ENCODE measurements at regions not wholly inside any gene's neighbourhood (a gene's known extent, or its start where the extent isn't known, plus 50 kb on each side); places are given as distances from the start of the nearest gene placed in this dataset.
"Not testable (repeated sequence)": the region's sequence is repeated elsewhere in the genome, so short reads cannot be mapped to it uniquely, and the experiment has no call there.

DNA sequence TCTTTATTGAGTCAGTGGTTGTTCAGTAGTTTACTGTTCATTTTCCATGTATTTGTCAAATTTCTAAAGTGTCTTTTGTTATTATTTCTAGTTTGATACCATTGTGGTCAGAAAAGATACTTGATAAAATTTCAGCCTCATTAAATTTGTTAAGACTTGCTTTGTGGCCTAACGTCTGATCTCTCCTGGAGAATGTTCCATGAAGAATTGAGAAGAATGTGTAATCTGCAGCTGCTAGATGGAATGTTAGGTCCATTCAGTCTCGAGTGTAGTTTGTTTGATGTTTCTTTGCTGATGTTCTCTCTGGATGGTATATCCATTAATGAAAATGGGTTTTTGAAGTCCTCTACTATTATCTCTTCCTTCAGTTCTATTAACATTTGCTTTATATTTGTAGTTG lies 394.7 kb upstream of the ANO5 start:
- no peak for DNase-seq (ENCODE audit: low spot score)
- H3K9me3 ChIP-seq: no peaks in the 10 kb centered on the region
- intact Hi-C loops (cut with DNase I): no loop called here
- 50% methylated on average over 2 of the region's 2 CpGs for WGBS
- no peaks in the 10 kb centered on the region for H3K36me3 ChIP-seq
- no peak for TF ChIP-seq POLR2A (IDR thresholded peaks at IDR 0.05)
- no peak for TF ChIP-seq POLR2AphosphoS5 (IDR thresholded peaks at IDR 0.05)
- TF ChIP-seq, protein P1, sequence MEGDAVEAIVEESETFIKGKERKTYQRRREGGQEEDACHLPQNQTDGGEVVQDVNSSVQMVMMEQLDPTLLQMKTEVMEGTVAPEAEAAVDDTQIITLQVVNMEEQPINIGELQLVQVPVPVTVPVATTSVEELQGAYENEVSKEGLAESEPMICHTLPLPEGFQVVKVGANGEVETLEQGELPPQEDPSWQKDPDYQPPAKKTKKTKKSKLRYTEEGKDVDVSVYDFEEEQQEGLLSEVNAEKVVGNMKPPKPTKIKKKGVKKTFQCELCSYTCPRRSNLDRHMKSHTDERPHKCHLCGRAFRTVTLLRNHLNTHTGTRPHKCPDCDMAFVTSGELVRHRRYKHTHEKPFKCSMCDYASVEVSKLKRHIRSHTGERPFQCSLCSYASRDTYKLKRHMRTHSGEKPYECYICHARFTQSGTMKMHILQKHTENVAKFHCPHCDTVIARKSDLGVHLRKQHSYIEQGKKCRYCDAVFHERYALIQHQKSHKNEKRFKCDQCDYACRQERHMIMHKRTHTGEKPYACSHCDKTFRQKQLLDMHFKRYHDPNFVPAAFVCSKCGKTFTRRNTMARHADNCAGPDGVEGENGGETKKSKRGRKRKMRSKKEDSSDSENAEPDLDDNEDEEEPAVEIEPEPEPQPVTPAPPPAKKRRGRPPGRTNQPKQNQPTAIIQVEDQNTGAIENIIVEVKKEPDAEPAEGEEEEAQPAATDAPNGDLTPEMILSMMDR (IDR thresholded peaks at IDR 0.05): no peak
- H3K27ac ChIP-seq: no peak overlapping the region
- H3K4me1 ChIP-seq (replicated peaks): no peaks in the 10 kb centered on the region
- H3K4me3 ChIP-seq: no peak overlapping the region
- H3K27me3 ChIP-seq (replicated peaks; ENCODE audit: insufficient read depth): no peaks in the 10 kb centered on the region

DNA sequence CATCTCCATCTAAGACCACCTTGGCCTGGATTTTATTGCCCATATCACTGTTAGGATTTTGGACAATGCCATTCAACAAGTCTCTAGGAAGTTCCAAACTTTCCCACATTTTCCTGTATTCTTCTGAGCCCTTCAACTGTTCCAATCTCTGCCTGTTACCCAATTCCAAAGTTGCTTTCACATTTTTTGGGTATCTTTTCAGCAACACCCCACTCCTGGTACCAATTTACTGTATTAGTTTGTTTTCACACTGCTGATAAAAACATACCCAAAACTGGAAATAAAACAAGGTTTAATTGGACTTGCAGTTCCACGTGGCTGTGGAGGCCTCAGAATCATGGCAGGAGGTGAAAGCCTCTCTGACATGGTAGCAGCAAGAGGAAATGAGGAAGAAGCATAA lies 388.4 kb upstream of the ANO5 start:
- H3K27me3 ChIP-seq (replicated peaks; ENCODE audit: insufficient read depth); DNase-seq (ENCODE audit: low spot score); H3K36me3 ChIP-seq; H3K4me1 ChIP-seq (replicated peaks); H3K9me3 ChIP-seq; H3K4me3 ChIP-seq; intact Hi-C loops (cut with DNase I); H3K27ac ChIP-seq: not testable (repeated sequence)
- 67% methylated on average over 1 of the region's 1 CpG for WGBS

DNA sequence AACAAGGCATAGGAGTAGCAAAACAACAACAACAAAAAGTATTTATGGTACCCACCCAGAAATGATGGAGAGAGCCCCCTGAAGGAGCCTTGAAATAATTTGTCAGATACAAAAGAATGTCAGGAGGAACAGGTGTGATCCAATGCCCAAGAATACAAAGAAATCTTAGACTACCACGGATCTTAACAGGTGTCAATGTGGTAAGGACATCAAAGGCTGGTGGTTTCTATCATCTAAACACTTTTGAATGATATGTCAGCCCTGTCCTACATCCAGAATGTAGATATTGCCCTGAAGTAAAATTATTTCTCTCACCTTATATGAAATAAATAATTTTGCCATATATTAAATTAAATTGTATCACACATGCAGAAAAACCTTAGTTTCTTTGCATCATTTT lies 386.4 kb upstream of the ANO5 start:
- no peaks in the 10 kb centered on the region for H3K36me3 ChIP-seq
- 80% methylated on average over 1 of the region's 1 CpG for WGBS
- H3K9me3 ChIP-seq: no peaks in the 10 kb centered on the region
- H3K4me3 ChIP-seq: no peak overlapping the region
- TF ChIP-seq POLR2A (IDR thresholded peaks at IDR 0.05) (no peak), POLR2AphosphoS5 (IDR thresholded peaks at IDR 0.05) (no peak)
- TF ChIP-seq, protein P1 (IDR thresholded peaks at IDR 0.05): no peak
- intact Hi-C loops (cut with DNase I): no loop called here
- no peaks in the 10 kb centered on the region for H3K27me3 ChIP-seq (replicated peaks; ENCODE audit: insufficient read depth)
- no peak overlapping the region for H3K27ac ChIP-seq
- DNase-seq (ENCODE audit: low spot score): no peak
- no peaks in the 10 kb centered on the region for H3K4me1 ChIP-seq (replicated peaks)

DNA sequence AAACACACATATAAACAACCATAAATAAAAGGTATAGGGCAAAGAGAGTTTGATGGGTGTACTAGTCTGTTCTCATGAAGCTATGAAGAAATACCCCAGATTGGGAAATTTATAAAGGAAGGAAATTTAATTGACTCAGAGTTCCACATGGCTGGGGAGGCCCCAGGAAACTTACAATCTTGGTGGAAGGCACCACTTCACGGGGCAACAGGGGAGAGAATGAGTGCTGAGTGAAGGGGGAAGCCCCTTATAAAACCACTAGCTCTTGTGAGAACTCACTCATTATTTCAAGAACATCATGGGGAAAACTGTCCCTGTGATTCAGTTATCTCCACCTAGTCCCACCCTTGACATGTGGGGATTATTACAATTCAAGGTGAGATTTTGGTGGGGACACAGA lies 385.9 kb upstream of the ANO5 start:
- Histone ChIP-seq H3K27ac (no peak overlapping the region), H3K9me3 (no peaks in the 10 kb centered on the region), H3K36me3 (no peaks in the 10 kb centered on the region), H3K27me3 (replicated peaks; ENCODE audit: insufficient read depth) (no peaks in the 10 kb centered on the region), H3K4me3 (no peak overlapping the region), H3K4me1 (replicated peaks) (no peaks in the 10 kb centered on the region)
- intact Hi-C loops (cut with DNase I): no loop called here
- TF ChIP-seq POLR2A (IDR thresholded peaks at IDR 0.05) (no peak), POLR2AphosphoS5 (IDR thresholded peaks at IDR 0.05) (no peak)
- TF ChIP-seq, protein P1 (IDR thresholded peaks at IDR 0.05): no peak
- DNase-seq (ENCODE audit: low spot score): no peak
- 75% methylated on average over 1 of the region's 1 CpG for WGBS

DNA sequence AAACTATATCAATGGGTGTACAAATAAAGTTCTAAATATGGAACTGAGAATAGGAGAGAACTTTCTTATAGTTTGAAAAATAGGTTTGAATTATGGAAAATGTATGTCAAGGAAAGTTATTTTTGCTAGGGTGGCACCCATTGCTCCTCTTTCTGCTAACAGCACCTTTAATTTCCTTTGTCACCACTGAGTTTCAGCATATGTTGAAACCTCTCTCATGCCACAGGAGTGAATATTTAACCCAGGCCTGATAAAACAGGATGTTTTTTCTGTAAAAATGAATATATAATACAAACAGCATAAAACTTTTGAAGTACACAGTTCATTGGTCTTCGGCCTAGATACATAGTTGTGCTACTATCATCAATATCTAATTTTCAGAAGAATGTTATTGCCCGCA lies 385.5 kb upstream of the ANO5 start:
- Histone ChIP-seq H3K9me3 (no peaks in the 10 kb centered on the region), H3K27me3 (replicated peaks; ENCODE audit: insufficient read depth) (no peaks in the 10 kb centered on the region), H3K36me3 (no peaks in the 10 kb centered on the region), H3K4me3 (no peak overlapping the region), H3K4me1 (replicated peaks) (no peaks in the 10 kb centered on the region), H3K27ac (no peak overlapping the region)
- DNase-seq (ENCODE audit: low spot score): no peak
- WGBS: 70% methylated on average over 2 of the region's 2 CpGs
- intact Hi-C loops (cut with DNase I): no loop called here
- TF ChIP-seq, protein P1 (IDR thresholded peaks at IDR 0.05): no peak
- TF ChIP-seq POLR2AphosphoS5 (IDR thresholded peaks at IDR 0.05) (no peak), POLR2A (IDR thresholded peaks at IDR 0.05) (no peak)
